ENCODE measurements at regions not wholly inside any gene's neighbourhood (a gene's known extent, or its start where the extent isn't known, plus 50 kb on each side); places are given as distances from the start of the nearest gene placed in this dataset.

- POLR2A ChIA-PET: no interaction called here
- Histone ChIP-seq H3K4me3 (replicated peaks in 1 of 2; ENCODE audit: low read depth in 1 of 2, low read length in 2 of 2) (no peak overlapping the region), H3K79me2 (ENCODE audit: insufficient read depth, low read length) (no peaks in the 10 kb centered on the region), H2AFZ (ENCODE audit: low read depth, low read length, poor library complexity, severe bottlenecking) (no peak overlapping the region), H3K9me3 (ENCODE audit: control insufficient read depth in 1 of 2, insufficient read depth in 1 of 2, low read depth in 1 of 2, low read length in 2 of 2) (peaks cover 0 to 5% of the 10 kb centered on the region in 2 experiments; a peak in 2 of 4 replicates), H3K27me3 (ENCODE audit: insufficient read depth, low read length) (no peaks in the 10 kb centered on the region), H3K4me2 (ENCODE audit: low read length) (no peak overlapping the region), H4K20me1 (ENCODE audit: insufficient read depth) (no peaks in the 10 kb centered on the region), H3K4me1 (ENCODE audit: control insufficient read depth in 1 of 2, insufficient read depth in 2 of 2, low read length in 2 of 2) (no peaks in the 10 kb centered on the region), H3K9ac (ENCODE audit: low read length) (no peak overlapping the region), H3K27ac (ENCODE audit: low read depth, low read length) (no peak overlapping the region), H3K9me2 (ENCODE audit: insufficient read depth) (no peaks in the 10 kb centered on the region), H3K36me3 (ENCODE audit: control insufficient read depth in 1 of 2, insufficient read depth in 2 of 2, low read length in 2 of 2) (no peaks in the 10 kb centered on the region)
- RAD21 ChIA-PET (ENCODE audit: low non-redundant PET in 1 of 2, low total read pairs in 2 of 2, uncharacterized antibody in 2 of 2, unreplicated experiment in 2 of 2): no interaction called here
- ATAC-seq (no peak), DNase-seq (ENCODE audit: low read depth, low spot score) (no peak)
- intact Hi-C loops (cut with micrococcal nuclease): no loop called here
- CTCF ChIA-PET: no interaction called here
- BruUV-seq (replicated peaks): no TSS peak
- TF ChIP-seq ATF3 (IDR thresholded peaks at IDR 0.05) (no peak), RAD21 (IDR thresholded peaks at IDR 0.05; ENCODE audit: low read depth) (no peak), TCF7L2 (IDR thresholded peaks at IDR 0.05; ENCODE audit: borderline replicate concordance, extremely low read depth, insufficient read depth, insufficient read length) (no peak)
These were observed 778.3 kb downstream of the KCNJ18 start for GRCh38 chr17:22470411-22471175.

GRCh38 chr17:22484826-22485225 lies 792.5 kb downstream of the KCNJ18 start:
- no peak for ATAC-seq
- no peak overlapping the region for H3K27ac ChIP-seq (ENCODE audit: low read depth, low read length)
- TF ChIP-seq YY1 (IDR thresholded peaks at IDR 0.05; ENCODE audit: extremely low read depth, insufficient replicate concordance, low read depth, low read length) (no peak), ZBTB33 (IDR thresholded peaks at IDR 0.05; ENCODE audit: extremely low read depth, insufficient replicate concordance, low read length) (no peak), POLR2A (IDR thresholded peaks at IDR 0.05; ENCODE audit: borderline replicate concordance, extremely low read depth, insufficient read depth, insufficient read length) (no peak), ELF1 (IDR thresholded peaks at IDR 0.05; ENCODE audit: borderline replicate concordance, low read depth) (no peak)
- H3K9me2 ChIP-seq (ENCODE audit: insufficient read depth): no peaks in the 10 kb centered on the region
- no peaks in the 10 kb centered on the region for H3K27me3 ChIP-seq (ENCODE audit: insufficient read depth, low read length)
- H4K20me1 ChIP-seq (ENCODE audit: insufficient read depth): no peaks in the 10 kb centered on the region
- no peaks in the 10 kb centered on the region for H3K36me3 ChIP-seq (ENCODE audit: control insufficient read depth in 1 of 2, insufficient read depth in 2 of 2, low read length in 2 of 2)
- no peak overlapping the region for H3K4me2 ChIP-seq (ENCODE audit: low read length)
- H3K4me1 ChIP-seq (ENCODE audit: control insufficient read depth in 1 of 2, insufficient read depth in 2 of 2, low read length in 2 of 2): no peaks in the 10 kb centered on the region
- H3K9ac ChIP-seq (ENCODE audit: low read length): no peak overlapping the region
- ChIA-PET POLR2A (no interaction called here), RAD21 (ENCODE audit: low non-redundant PET in 1 of 2, low total read pairs in 2 of 2, uncharacterized antibody in 2 of 2, unreplicated experiment in 2 of 2) (no interaction called here), CTCF (no interaction called here)
- no peak for DNase-seq (ENCODE audit: low read depth, low spot score)
- H3K9me3 ChIP-seq (ENCODE audit: control insufficient read depth in 1 of 2, insufficient read depth in 1 of 2, low read depth in 1 of 2, low read length in 2 of 2): peaks cover 0 to 11% of the 10 kb centered on the region in 2 experiments; a peak in 2 of 4 replicates
- H2AFZ ChIP-seq (ENCODE audit: low read depth, low read length, poor library complexity, severe bottlenecking): no peak overlapping the region
- intact Hi-C loops (cut with micrococcal nuclease): no loop called here
- no peak overlapping the region for H3K4me3 ChIP-seq (replicated peaks in 1 of 2; ENCODE audit: low read depth in 1 of 2, low read length in 2 of 2)
- H3K79me2 ChIP-seq (ENCODE audit: insufficient read depth, low read length): no peaks in the 10 kb centered on the region
- no TSS peak for BruUV-seq (replicated peaks)

Measured in HCT116 (cell line).